Cardiac muscle cell (in vitro differentiated cells and primary cell): ENCODE measurements at regions not wholly inside any gene's neighbourhood (a gene's known extent, or its start where the extent isn't known, plus 50 kb on each side); places are given as distances from the start of the nearest gene placed in this dataset.

Experiments used
- DNase-seq, 2 donors: peaks; one replicate each; pipeline versions ENCODE4 v3.0.0 to v3.0.0-alpha.2; 2010 to 2017; ENCODE audit warnings: low read depth in 1 of 2, low spot score in 1 of 2
- H3K27ac ChIP-seq: fragments of 200-600 bp; sonication (generic); 2 replicates; pipeline ENCODE4 v1.5.1; 2016
- H3K27me3 ChIP-seq: fragments of 200-600 bp; sonication (generic); 2 replicates; pipeline ENCODE4 v1.6.0; 2016; ENCODE audit warnings: control low read depth
- H3K36me3 ChIP-seq: fragments of 200-600 bp; sonication (generic); 2 replicates; pipeline ENCODE4 v1.5.1; 2016; ENCODE audit warnings: control low read depth
- H3K4me1 ChIP-seq: fragments of 200-600 bp; sonication (generic); 2 replicates; pipeline ENCODE4 v1.8.1; 2017; ENCODE audit warnings: low read depth, mild to moderate bottlenecking, mixed run types
- H3K4me3 ChIP-seq: fragments of 200-600 bp; sonication (generic); 2 replicates; pipeline ENCODE4 v1.5.1; 2016; ENCODE audit warnings: mild to moderate bottlenecking
- H3K9me3 ChIP-seq: fragments of 200-600 bp; sonication (generic); 2 replicates; pipeline ENCODE4 v1.5.1; 2017; ENCODE audit warnings: low read depth, mild to moderate bottlenecking, control low read depth
- TF ChIP-seq, protein P1 (sequence below): IDR thresholded peaks from 2 replicates; pipeline ENCODE4 v1.5.1; 2012; ENCODE audit warnings: low read depth, mild to moderate bottlenecking, low read length

DNA sequence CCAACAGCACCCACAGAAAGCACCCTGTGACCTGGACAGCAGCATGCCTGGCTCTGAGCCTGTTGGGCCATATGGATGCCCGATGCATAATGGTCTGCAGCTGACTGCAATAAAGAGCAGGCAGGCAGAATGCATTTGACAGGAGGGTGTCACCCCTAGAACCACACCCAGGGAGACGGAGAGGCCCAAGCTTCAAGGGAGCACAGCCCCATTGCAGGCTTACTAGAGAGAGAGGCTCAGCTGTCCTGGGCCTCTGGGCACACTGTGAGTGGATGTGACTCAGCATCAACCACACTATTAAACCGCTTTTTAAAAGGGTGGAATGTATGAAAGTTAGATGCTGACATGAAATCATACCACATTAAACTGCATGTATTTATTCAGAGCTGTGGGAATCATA is 365.3 kb downstream of the CTTN start:
- TF ChIP-seq, protein P1, sequence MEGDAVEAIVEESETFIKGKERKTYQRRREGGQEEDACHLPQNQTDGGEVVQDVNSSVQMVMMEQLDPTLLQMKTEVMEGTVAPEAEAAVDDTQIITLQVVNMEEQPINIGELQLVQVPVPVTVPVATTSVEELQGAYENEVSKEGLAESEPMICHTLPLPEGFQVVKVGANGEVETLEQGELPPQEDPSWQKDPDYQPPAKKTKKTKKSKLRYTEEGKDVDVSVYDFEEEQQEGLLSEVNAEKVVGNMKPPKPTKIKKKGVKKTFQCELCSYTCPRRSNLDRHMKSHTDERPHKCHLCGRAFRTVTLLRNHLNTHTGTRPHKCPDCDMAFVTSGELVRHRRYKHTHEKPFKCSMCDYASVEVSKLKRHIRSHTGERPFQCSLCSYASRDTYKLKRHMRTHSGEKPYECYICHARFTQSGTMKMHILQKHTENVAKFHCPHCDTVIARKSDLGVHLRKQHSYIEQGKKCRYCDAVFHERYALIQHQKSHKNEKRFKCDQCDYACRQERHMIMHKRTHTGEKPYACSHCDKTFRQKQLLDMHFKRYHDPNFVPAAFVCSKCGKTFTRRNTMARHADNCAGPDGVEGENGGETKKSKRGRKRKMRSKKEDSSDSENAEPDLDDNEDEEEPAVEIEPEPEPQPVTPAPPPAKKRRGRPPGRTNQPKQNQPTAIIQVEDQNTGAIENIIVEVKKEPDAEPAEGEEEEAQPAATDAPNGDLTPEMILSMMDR = no peak
- Histone ChIP-seq H3K4me3 (no peak overlapping the region), H3K27me3 (no peaks in the 10 kb centered on the region), H3K4me1 (no peaks in the 10 kb centered on the region), H3K36me3 (no peaks in the 10 kb centered on the region), H3K9me3 (no peaks in the 10 kb centered on the region), H3K27ac (no peak overlapping the region)
- no peak for DNase-seq

DNA sequence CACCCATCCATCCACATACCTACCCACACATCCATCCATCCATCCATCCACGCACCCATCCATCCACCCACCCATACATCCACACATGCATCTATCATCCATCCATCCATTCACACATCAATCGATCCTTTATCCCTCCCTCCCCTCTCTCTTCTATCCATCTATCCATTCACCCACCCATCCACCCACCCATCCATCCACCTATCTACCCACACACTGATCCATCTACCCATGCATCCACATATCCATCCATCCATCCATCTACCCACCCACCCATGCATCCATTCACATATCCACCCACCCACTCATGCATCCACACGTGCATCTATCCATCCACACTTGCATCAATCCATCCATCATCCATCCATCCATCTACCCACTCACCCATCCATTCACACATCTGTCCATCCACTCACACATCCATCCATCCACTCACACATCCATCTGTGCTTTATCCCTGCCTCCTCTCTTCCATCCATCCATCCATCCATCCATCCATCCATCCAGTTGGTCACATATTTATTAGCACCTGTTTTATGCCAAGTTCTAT is 366.1 kb downstream of the CTTN start:
- Histone ChIP-seq H3K9me3 (no peaks in the 10 kb centered on the region), H3K36me3 (no peaks in the 10 kb centered on the region), H3K27me3 (no peaks in the 10 kb centered on the region), H3K27ac (no peak overlapping the region), H3K4me3 (no peak overlapping the region), H3K4me1 (no peaks in the 10 kb centered on the region)
- TF ChIP-seq, protein P1 = no peak
- no peak for DNase-seq

DNA sequence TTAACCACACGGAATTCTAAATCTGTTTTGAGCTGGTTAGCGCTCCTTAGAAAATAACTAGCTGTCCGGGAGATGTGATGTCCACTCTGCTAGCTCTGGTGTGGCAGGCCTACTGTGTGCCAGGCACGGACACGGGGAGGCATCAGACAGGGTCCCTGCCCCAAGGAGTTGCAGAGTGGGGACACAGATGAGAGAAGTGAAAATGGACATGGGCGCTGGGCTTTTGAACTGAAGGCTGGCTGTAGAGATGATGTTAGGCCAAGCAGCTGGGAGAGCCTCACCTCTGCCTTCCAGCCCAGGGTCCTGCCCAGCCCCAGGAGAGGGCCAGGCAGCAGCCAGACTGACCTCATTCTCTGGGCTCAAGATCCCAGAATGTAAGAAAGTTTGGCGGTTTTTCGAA is 368.6 kb downstream of the CTTN start:
- DNase-seq = no peak
- TF ChIP-seq, protein P1 = no peak
- Histone ChIP-seq H3K9me3 (no peaks in the 10 kb centered on the region), H3K27me3 (no peaks in the 10 kb centered on the region), H3K36me3 (no peaks in the 10 kb centered on the region), H3K4me3 (no peak overlapping the region), H3K4me1 (no peaks in the 10 kb centered on the region), H3K27ac (no peak overlapping the region)

DNA sequence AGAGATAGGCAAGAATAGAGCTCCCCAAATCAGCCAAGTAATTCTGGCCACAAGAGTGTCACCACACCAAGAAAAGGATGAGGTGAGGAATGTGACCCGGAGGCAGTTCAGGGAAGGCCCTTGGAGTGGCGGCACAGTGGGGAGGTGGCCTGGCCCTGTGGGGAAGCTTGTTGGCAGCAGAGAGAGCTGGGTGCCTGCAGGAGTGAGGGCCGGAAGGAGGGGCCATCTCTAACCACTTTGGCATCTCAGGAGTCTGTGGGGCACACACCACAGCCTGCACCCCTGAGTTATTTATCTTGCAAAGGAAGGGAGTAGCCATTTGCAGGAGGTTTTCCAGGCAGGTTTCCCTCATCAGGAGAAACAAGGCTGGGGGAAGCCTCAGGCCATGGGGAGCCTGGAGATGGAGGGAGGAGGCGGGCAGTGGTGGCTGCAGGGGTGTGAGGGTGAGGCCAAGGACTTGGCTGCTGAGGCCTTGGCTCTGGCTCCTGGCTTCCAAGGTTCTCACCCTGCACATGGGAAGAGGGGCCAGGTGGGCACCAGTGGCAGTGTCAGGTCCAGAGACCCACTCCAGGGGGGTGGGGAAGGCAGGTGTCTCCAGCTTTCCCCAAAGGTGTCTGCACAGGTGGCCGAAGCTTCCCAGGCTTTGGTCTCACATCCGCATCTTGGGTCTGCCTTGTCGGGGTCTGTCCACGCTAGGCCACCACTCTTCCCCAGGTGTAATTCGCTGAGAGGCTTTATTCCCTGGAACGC is 370.2 kb downstream of the CTTN start:
- Histone ChIP-seq H3K36me3 (no peaks in the 10 kb centered on the region), H3K9me3 (no peaks in the 10 kb centered on the region), H3K27me3 (no peaks in the 10 kb centered on the region), H3K27ac (no peak overlapping the region), H3K4me3 (no peak overlapping the region), H3K4me1 (peaks cover 4% of the 10 kb centered on the region)
- no peak for DNase-seq
- TF ChIP-seq, protein P1 = no peak

DNA sequence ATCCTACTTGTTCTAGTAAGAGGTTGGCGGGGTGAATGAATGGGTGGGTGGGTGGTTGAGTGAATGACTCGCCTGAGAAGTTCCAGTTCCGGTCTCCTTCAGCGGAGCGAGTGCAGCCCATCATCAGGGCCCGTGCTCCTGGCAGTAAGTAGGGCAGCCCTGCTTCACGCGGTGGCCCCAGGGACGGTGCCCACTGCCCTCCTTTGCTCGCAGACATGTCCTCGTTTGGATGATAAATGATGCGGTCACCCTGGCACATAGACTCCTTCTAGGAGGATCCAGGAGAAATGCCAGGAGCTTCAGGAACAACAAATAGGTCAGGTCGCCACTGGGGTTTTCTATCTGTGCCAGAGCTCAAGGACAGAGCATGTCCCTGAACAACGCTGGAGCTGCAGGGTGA is 370.8 kb downstream of the CTTN start:
- H3K36me3 ChIP-seq = no peaks in the 10 kb centered on the region
- H3K9me3 ChIP-seq = no peaks in the 10 kb centered on the region
- H3K27ac ChIP-seq = no peak overlapping the region
- peaks cover 4% of the 10 kb centered on the region for H3K4me1 ChIP-seq
- no peak overlapping the region for H3K4me3 ChIP-seq
- TF ChIP-seq, protein P1 = no peak
- DNase-seq = no peak
- no peaks in the 10 kb centered on the region for H3K27me3 ChIP-seq
